Hepatocyte (in vitro differentiated cells): ENCODE measurements at regions not wholly inside any gene's neighbourhood (a gene's known extent, or its start where the extent isn't known, plus 50 kb on each side); places are given as distances from the start of the nearest gene placed in this dataset.

Source experiments
- EZH2 ChIP-seq: fragments of 200-600 bp; sonication (generic); IDR thresholded peaks from 2 replicates; pipeline ENCODE4 v1.6.1; 2016; ENCODE audit warnings: antibody characterized with exemption, mild to moderate bottlenecking, borderline replicate concordance
- EZH2phosphoT487 ChIP-seq: fragments of 200-600 bp; sonication (generic); IDR thresholded peaks from one replicate; pipeline ENCODE4 v1.6.1; 2018; ENCODE audit warnings: antibody characterized with exemption, mild to moderate bottlenecking, low read depth, moderate library complexity; ENCODE audit not compliant: unreplicated experiment, severe bottlenecking
- TF ChIP-seq, protein P1 (sequence below): fragments of 200-600 bp; sonication (generic); IDR thresholded peaks from 2 replicates; pipeline ENCODE4 v1.5.1; 2016; ENCODE audit warnings: antibody characterized with exemption, mild to moderate bottlenecking; ENCODE audit not compliant: poor library complexity

DNA sequence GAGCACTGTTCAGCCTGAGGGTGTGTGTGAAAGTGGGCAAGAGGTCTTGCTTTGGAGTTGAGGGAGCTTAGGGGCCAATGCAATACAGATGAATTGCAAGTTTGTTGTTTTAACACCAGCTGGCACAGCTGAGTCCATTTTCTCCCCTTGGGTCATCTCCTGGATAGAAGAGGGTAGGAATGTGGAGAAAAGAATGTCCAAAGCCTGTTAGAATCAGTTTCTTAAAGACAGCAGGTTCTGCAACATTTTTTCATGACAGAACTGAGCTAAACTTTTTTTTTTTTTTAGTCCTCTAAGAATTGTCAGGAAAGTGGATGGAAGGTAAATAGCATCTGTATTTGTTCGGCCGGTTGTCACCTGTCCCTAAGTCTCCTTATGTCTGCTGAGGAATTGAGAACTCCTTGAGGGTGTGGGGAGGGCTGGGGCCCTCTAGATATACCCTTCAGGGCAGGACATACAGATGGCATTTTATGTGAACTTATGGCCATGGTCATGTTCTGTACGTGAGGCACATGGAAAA is 211.1 kb upstream of the CADM1 start:
- TF ChIP-seq EZH2phosphoT487 (no peak), EZH2 (no peak)
- TF ChIP-seq, protein P1, sequence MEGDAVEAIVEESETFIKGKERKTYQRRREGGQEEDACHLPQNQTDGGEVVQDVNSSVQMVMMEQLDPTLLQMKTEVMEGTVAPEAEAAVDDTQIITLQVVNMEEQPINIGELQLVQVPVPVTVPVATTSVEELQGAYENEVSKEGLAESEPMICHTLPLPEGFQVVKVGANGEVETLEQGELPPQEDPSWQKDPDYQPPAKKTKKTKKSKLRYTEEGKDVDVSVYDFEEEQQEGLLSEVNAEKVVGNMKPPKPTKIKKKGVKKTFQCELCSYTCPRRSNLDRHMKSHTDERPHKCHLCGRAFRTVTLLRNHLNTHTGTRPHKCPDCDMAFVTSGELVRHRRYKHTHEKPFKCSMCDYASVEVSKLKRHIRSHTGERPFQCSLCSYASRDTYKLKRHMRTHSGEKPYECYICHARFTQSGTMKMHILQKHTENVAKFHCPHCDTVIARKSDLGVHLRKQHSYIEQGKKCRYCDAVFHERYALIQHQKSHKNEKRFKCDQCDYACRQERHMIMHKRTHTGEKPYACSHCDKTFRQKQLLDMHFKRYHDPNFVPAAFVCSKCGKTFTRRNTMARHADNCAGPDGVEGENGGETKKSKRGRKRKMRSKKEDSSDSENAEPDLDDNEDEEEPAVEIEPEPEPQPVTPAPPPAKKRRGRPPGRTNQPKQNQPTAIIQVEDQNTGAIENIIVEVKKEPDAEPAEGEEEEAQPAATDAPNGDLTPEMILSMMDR: no peak
